HG03565 (cell line): ENCODE measurements at regions not wholly inside any gene's neighbourhood (a gene's known extent, or its start where the extent isn't known, plus 50 kb on each side); places are given as distances from the start of the nearest gene placed in this dataset.

ENCODE experiments used
- ATAC-seq: cut with Tn5 transposase; IDR thresholded peaks from one replicate; pipeline ENCODE4 v1.9.1; 2021; ENCODE audit warnings: mild to moderate bottlenecking, moderate library complexity; ENCODE audit not compliant: unreplicated experiment

DNA sequence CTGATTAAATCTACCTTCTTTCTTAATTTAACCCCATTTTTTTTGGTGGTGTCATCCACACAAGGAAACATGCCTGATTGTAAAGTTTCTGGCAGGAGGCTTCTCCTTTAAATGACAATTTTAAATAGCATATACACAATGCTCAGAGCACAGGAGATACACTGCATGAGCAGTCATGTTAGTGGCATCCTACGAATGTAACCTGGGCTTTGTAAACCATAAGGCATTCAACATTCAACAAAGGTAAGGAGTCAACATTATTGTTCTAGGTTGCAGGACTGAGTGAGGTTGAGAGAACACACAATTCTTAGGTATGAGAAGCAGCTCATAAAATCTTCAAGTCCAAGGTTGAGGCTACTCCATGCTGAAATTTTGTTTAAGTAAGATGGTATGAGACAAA is 266.6 kb upstream of the SIX2 start:
- ATAC-seq = no peak

DNA sequence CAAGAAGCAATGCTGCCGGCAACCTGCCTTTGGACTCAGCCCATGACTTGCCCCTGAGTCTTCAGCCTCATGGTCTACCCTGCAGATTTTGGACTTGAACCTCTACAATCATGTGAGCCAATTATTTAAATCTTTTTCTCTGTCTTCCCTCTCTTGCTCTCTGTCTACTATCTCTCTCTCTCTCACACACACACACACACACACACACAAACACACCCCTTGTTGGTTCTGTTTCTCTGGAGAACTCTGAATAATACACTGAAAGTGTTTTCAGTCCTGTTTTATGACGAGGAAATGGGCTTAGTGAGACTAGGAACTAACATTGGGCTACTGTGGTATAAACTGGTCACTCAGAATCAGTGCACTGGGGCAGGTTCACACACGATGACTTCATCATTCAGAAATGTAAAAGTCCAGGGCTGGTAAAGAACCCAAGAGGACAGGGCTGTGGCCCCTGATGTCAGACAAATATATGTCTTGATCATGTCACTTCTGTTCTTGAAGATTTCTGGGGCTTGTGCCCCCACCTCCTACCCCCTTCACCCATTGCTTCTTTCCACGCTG is 266.1 kb upstream of the SIX2 start:
- no peak for ATAC-seq

DNA sequence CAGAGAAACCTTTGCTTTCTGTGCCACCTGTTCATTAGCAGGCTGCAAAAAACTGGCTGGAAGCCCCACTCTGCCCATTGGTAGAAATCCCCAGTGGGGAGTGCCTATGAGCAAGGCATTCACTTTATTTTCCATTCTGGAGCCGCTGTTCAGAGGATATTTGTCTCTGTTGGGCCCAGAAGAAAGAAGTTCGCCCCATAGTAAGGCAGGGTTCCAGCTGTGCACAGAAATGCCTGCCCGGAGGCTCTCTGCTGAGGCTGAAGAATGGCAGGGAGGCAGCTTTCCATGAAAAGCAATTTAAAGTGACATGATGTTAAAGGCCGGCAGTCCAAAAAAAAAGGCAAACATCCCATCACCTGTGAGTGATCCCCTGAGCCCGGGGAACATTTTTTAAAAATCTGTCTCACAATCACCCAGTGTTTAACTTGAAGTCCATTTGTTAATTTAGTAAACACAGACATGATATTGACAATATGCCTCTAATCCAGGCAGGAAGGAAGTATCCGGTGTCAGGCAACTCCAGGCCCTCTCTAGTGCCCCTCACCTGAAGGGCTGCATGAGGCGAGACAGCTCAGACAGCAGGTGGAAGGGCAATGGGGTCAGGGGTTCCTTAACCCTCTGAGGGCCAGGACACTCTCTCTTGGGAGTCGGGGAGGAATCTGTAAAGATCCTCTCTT is 265.1 kb upstream of the SIX2 start:
- ATAC-seq = no peak

DNA sequence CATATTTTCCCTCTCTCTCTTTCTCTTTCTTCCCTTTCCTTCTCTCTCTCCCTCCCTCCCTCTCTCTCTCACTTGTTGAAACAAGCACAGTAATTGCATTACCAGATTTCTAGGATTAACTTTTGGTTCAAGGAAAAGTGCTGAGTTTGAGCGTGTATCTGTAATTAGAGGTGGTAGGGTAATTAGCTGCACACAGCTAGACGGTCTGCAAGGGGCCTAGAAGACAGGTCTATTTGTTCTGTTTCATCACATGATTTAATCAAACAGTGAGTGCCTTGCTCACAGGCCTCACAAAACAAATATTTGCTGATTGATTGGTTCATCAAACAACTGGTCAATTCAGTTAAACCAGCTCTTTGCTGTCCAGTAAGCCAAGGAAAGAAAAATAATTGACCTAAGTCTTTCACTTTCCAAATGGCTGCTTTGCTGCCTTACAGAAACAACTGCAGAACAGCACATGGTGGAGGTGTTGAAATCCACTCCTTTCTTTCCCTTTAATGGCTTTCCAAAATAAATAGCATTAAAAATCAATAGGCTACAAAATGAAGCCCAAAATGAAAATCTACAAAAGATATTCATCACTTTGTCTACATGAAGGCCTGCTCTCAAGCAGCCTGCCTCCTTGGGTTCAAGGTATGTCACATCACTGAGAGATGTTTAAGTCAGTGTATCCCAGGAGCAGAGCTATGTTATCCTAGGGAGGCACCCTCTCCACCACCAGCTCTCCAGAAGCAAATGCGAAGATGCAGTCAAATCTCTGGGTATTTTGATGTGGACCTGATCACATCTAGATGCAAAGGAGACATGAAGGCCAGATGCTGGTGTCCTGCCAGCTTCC is 264.4 kb upstream of the SIX2 start:
- ATAC-seq = no peak

DNA sequence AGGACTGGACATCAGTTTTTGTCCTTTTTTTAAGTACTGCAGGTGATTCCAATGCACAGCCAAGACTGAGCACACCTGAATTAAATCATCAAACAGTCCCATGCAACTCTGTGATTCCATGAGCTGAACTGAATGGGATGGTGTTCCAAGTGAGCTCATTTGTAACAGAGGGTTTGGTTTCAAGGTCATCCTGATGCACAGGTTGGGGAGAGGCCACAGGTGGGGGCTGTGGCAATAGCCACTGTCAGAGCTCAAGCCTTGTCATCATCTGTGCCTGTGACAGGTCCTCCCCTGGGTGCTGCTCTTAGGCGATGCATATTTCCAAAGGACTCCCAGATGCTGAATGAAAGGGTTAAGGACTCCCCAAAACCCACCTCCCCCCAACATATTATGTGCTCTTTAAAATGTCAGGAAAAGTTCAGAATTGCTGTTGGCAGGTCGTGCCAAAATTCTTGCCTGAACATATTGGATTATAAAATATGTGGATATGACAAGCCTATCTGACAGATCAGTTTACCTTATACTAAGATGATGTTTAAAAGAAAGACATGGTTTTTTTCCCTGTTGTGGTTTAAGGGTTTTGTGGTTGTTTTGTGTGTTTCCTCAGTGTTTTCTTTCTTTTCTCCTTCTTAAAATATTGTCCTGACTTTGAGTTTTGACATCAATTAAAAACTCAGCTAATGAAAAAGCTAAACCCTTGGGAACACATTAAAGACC is 263.5 kb upstream of the SIX2 start:
- no peak for ATAC-seq

DNA sequence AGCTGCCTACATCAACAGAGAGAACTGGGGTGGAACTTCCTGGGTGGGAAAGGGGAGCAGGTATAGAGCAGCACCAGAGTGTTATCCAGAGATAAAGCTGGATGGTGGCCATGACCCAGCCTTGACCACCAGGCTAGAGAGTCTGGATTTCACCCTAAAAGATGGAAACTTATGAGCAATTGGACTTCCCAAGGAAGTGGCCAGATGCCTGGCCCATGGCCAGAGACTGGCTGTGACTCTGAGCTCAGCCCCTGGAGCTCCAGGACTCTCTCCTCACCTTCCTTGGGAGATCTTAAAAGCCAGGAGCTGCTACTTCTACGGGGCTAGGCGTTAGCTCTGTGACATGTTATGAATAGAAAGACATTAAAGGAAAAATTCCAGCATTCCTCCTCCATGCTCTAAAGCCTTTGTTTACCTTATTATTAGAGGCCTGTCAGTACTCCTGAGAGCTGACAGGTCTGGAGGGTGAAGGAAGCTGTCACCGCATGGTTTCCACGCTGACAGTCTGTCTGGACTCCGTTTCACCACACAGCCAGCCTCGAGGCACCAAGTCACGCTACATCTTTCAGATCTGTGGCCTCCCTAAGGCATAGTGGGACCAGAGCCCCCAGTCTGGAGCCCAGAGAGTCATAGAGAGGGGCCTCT is 260.0 kb upstream of the SIX2 start:
- no peak for ATAC-seq

DNA sequence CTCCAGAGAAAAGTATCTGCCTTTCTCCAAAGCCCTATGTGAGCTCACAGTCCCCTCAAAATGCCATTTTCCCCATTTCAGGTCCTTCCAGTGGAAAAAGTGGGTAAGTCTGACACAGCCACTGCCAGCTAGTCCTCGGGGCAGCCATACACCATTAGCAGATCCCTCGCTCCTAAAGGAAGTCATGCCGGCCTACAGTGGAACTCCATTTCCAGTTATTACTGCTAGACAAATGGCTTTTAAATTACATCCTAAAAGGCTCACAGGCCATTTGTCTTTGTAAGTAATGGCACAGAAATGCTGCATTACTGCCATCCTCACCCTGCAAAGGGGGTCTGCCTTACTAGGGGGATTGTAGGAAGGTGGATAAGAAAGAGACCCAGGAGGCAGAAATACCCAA is 259.4 kb upstream of the SIX2 start:
- no peak for ATAC-seq

DNA sequence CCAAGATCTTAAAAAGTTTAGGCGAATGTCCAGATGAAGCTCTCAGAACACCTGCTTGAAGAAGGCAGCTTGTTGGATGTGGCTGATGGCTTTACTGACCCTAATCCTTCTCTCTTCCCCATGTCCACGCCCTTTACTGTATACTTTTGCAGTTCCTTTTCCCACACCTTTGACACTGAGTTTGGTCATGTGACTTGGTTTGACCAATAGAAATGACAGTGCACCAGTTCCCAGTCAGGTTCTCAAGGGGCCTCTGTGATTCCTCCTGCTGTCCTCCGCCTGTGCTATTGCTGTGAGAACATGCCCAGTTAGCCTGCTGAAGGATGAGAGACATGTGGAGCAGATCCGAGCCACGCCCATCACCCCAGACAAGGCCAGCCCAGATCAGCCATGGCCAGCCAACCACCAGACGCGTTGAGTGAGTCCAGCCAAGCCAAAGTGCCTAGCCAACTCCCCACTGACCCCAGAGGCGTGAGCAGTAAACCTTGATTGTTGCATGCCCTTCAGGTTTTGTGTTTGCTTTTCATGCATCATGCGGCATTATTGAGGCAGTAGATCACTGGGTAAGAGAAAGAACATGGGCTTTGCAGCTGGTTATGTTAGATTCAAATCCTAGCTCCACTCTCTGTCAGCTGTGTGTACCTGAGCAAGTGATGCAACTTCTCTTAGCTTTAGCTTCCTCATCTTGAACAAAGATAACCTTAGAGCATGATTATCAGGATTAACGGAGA is 258.0 kb upstream of the SIX2 start:
- no peak for ATAC-seq

DNA sequence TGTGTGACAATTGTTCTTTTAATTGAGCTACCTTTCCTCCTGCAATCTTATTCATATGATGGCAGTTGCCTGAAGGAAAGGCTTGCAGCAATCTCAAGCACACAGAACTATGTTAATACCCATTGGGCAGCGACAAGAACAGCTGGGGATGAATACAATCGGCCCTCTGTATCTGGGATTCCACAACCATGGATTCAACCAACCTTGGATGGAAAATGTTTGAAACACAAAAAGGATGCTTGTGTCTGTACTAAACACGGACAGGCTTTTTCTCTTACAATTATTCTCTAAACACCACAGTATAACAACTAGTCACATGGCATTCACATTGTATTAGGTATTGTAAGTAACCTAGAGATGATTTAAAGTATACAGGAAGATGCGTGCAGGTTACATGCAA is 256.1 kb upstream of the SIX2 start:
- ATAC-seq = no peak

DNA sequence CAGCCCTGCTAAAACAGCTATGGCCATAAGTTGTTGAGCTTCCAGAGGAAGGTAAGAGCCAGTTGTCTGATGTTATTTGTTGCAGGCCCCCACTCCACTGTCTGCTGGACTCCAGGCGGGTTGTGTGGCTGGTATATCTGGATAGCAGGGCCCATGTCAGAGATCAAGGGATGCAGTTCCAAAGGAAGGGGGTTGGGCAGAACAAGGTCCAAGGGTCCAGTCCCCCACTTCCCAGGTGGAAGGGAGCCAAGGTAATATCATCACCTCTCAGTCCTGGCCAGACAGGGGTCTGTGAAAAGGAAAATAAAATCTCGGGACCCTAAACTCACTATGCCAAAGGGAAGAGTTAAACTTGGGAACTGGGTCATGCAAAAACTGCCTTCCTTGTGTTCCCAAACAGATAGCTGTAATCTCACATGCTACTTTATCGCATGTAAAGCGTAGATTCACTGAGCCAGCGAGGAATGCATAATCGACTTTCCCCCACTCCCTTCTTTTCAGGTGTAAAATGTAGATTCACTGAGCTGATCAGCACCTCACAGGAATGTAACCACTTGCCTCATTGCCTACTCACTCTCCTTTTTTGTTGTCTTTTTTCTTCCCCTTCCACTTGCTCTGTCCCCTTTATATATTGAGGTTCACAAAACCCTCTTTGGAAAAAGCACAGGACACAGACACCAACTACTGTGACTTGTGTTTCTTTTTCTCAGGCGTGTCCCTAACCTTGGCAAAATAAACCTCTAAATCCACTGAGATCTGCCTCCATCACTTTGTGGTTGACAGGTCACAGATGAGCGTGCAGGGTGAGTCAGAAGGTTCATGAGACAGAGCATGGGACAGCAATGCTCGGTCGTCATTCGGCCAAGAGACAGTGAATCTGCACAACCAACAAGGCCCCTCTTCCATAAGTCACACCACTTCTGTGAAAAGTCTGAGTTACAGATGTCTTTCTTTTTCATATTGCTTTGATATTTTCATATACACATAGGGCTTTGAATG is 255.3 kb upstream of the SIX2 start:
- no peak for ATAC-seq

DNA sequence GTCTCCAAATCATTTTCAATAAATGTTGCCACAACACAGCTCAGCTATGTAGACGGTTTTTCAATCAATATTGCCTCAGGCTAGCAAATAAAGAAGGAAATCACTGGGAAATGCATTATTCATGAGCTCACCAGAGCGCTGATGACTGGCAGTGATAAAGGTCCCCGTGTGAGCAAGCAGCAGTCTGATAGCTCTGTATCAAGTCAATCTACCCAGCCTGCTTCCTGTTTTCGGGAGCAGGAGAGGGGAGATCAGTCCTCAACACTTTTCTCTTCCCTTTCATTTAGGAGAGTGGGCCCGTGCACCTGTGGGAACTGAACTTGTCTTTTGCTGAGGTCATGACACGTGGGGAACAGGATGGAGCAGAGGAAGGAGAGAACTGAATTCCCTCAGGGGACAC is 253.9 kb upstream of the SIX2 start:
- ATAC-seq = no peak

DNA sequence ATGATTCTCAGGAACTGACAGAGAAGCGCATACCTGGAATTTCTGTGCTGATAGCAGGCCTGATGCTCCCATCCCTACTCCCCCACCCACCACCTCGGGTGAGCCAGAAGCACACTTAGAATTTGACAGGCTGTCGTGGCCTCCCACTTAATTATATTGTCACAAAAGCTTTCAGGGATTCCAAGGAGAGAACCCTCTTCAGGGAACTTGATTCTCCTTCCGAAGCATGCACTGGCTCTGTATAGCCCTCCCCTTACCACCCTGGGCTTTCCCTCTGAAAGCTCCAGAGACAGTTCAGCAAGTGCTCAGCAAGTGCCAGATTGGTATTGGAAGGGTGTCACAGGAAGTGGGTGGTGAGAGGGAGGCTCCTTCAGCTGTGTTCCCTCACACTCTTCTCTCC is 252.5 kb upstream of the SIX2 start:
- no peak for ATAC-seq

DNA sequence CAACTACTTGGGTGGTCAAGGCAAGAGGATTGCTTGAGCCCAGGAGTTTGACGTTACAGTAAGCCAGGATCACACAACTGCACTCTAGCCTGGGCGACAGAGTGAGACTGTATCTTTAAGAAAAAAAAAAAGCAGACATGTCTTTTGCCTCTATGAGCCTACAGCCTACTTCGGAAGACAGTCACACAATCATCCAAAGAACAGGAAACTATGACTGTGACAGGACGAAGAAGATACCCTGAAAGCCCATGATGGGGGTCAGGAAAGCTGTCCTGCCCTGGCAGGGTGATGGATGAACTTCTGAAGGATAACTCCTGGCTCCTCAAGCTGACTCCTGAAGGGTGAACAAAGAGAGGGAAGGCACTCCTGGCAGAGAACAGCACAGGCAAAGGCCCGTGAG is 251.7 kb upstream of the SIX2 start:
- ATAC-seq = no peak

DNA sequence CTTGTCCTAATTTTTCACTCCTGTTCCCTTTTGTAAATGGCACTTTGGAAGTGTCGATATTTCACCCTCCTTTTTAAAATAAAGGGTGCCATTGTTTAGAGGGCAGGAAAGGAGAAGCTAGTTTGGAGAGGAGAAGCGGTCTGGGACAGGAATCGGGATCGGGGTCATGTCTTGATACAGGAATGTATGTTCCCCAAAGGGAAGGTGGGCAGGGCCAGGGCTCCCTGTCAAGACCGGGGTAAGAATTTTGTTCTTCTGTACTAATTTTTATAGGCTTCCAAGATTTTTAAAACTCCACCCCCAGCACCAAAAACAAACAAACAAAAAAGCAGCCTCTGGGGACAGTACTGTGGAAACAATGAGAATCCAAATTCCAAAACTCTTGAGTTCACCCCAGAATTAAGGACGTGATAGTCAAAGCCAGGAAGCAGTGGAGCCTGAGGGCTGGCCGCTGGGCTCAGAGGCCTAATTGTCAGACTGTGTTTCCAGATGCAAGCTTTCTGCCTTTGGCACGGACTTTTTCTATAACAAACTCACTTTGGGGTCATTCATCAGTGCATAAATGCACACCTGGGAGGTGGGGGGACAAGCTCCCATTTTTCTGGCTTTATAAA is 250.4 kb upstream of the SIX2 start:
- ATAC-seq = no peak

DNA sequence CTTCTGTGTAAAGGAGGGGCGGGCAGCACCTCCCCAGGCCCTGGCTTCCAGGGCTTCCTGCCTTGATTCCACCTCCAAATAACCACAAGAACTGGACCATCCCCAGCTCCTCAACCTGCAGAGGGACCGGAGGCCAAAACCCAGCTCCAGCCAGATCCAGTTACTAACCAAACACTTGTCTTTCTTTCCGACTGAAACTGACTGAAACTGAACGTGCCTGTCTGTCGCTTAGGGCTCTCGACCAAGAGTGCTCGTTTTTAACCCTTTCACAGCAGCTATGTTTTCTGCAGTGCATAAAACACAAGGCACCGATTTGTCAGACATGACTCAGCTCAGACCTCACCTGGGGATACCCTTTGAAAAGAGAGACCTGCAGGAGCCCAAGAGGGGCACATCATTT is 249.9 kb upstream of the SIX2 start:
- no peak for ATAC-seq

DNA sequence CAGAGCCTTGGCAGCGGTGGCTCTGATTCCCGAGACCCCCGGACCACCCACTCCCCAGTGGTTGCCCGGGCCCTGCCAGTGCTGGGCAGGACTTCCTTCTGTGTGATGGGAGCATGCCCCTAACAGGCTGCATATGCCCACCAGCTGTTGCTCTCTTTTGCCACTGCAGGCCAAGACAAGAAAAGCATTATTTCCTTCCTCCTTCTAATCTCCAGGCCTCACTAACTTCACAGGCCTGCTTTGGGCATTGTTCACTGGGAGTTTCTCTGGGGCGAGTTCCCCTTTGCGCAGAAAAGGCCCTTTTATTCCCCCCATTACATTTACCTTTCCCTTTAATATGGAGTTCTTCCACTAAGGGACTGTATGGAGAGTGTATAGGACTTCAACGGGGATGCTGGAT is 249.1 kb upstream of the SIX2 start:
- ATAC-seq = no peak

DNA sequence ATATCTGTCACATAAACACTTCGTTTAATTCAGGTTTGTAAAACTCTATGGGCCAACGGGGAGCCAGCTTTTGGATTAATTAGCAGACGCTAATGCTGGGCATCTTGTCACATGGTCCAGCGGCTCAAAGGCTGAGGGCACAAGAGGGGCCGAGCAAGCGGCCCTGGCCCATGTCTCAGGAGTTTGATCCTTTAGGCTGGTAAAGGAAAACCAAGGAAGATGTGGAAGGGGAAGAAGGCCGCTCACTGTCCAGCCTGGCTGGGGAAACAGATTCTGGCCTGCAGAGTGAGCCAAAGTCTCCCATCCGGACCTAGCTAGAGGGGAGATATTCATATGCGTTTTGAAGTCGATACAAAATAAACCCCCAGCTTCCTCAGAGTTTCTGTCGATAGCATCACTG is 248.6 kb upstream of the SIX2 start:
- ATAC-seq = no peak

DNA sequence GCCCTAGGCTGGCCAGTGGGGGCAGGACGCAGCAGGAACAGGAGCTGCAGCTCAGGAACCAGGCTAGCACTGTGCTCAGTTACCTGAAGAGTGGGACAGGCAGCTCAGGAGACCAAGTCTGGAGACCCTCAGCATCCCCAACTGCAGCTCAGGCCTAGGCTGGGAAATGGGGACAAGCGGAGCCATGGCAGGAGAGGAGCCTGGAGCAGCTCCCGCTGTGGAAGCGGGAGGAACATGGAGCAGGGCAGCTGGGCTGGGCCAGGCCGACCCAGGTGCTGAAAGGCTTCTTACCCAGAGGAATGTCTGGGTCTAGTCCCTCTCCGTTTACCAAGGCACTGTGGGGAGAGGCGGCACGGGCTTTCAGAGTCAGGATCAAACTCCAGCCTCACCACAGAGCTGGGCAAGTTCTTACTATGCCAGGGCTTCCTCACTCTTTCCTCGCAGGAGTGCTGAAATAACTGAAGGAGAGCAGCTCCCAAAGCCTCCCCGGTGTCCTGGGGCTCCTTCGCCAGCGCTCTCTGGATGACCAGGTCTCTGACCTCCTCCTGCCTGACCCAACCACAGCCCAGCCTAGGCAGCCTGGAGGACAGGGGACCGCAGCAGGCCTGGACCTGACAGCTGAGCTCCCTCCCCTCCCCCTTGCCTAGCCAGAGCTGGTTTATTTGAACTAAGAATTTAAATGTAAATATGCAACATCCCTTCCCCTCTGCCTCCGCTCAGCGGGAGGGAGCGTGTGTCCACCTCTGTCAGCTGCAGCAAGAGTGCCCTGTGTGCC is 247.8 kb upstream of the SIX2 start:
- ATAC-seq = no peak
